Hypothalamus (tissue), 51 donors: ENCODE measurements at regions not wholly inside any gene's neighbourhood (a gene's known extent, or its start where the extent isn't known, plus 50 kb on each side); places are given as distances from the start of the nearest gene placed in this dataset.
"Not testable (repeated sequence)": the region's sequence is repeated elsewhere in the genome, so short reads cannot be mapped to it uniquely, and the experiment has no call there.

Source experiments
- DNase-seq, 51 donors: peaks; one replicate each; lab custom pipeline; 2025; lab: John Stamatoyannopoulos, UW

DNA sequence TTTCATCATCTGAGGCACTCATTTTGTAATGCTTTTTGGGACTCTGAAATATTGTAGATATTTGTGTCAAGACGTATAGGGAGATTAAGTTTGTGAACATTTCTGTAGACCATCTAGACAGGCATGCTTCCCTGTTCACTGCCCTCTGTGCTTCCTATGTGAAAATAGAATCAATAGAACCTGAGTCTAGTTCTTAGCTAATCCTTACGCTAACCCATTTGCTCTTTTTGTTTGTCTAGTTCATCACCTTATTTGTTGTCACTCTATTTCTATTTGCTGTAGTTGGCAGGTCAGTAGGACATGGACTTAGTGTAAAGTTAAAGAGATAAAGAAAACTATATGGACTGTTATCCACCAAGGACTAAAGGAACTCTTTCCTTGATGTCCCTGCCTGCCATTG lies 1755.2 kb downstream of the C4orf33 start:
- DNase-seq = no peak

DNA sequence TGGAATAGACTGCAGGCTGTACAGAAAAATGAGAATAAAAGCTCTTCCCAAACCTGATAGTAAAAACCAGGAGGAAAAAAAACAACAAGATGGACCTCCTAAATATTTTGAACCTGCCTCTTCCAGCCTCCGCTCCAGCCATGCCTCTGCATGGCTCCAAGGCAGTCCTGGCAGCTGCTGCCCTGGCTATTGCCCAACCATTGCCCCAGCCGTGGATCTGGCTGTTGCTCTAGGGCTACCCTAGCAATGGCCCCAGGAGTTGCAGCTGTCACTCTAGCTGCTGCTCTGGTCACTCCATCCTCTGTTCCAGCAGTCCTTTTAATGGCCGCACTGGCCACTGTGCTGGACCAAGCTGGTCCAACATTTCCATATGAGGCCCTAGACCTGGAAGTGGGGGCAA lies 1756.0 kb downstream of the C4orf33 start:
- DNase-seq = no peak

DNA sequence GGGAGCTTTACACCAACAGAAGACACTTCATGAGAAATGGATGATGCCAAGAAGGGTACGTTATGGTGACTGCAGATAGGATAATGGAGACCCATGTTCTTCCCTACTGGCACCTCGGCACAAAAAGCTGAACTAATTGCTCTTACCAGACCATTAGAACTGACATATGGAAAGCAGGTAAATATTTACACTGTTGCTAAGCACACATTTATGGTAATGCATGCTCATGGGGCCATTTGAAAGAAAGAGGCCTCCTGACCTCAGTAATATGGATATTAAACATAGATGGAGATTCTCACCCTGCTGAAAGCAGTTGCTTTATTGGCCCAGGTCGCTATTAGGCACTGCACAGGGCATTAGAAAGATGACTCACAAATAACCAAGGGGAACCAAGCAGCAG lies 1759.6 kb downstream of the C4orf33 start:
- DNase-seq = no peak

DNA sequence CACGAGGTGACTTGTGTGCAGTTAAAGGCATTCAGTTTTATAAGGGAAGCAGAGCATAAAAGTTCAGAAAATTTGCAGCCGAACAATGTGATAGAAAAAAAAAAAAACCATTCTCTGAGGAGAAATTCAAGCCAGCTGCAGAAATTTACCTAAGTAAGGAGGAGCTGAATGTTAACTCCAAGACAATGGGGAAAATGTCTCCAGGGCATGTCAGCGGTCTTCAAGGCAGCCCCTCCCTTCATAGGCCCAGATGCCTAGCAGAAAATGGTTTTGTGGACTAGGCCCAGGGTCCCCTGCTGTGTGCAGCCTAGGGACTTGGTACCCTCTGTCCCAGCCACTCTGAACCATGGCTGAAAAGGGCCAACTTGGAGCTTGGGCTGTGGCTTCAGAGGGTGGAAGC lies 1764.0 kb downstream of the C4orf33 start:
- no peak for DNase-seq

DNA sequence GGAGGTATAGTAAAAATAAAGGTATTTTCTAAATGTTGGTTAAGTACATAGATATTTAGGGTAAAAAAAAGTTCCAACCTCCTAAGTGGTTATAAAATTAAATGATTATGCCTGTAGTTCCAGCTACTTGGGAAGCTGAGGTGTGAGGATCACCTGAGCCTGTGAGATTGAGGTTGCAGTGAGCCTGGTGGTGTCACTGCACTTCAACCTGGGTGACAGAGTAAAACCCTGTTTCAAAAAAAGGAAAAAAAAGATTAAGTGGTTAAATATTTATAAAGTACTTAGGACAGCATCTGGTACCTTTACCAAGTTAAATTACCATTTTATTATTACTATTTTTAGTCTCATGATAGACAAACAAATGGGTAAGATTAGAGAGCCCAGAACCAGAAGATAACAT lies 1801.0 kb downstream of the C4orf33 start:
- no peak for DNase-seq

DNA sequence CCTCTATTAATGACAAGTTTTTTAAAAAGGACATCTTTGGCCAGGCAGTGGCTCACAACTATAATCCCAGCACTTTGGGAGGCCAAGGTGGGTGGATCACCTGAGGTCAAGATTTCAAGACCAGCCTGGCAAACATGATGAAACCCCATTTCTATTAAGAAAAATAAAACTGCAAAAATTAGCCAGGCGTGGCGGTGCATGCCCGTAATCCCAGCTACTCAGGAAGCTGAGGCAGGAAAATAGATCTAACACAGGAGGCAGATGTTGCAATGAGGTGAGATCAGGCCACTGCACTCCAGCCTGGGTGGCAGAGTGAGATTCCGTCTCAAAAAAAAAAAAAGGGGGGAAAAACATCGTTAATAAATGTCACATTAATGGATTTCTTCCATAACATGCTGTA lies 1805.4 kb downstream of the C4orf33 start:
- no peak for DNase-seq

DNA sequence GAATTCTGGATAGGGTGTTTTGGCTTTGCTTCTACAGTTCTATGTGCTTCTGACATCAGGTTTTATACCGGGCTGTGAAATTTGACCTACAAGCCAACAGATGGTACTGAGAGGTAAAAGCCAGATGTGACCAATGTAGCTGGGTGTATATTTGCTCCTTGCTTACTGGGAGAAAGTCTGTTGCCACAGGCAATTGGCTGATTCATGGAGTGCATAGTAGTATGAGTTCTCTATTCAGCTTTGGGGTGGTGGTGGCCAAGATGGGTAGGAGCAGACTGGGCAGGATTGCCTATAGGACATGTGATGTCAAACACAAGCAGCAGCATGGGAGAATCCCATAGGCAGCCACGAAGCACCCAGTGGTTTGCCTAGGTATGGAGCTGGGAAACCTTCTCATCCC lies 1827.0 kb downstream of the C4orf33 start:
- DNase-seq = no peak

DNA sequence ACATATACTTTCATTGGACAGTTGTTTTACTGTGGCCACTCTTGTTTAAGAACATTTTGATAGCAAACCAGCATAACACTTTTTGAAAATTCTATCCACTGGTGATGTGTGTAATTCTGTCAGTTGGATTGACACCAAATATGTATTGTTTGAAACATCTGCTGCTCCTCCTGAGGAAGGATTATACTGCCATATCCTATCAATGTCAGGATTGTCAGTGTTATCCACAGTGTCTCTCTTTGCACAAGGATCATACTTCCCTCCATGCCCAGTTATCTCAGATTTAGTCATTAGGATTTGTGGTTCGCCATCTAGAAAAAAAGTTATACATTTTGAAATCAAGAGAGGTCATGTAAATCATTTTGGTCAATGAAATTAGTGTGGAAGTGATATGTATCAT lies 1859.6 kb downstream of the C4orf33 start:
- DNase-seq = no peak

DNA sequence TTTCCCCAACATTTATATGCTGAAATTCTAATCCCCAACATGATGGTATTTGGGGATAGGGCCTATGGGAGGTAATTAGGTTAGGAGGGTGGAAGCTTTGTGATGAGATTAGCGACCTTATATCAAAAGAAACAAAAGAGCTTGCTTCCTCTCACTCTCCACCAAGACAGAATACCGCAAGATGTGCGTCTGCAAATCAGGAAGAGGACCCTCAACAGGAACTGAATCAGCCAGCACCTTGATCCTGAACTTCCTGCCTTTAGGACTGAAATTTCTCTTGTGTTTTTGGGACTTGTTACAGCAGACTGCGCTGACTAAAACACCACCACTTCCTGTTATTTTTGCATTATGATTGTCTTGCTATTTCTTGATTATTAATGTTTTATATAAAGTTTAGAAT lies 1889.4 kb downstream of the C4orf33 start:
- no peak for DNase-seq

DNA sequence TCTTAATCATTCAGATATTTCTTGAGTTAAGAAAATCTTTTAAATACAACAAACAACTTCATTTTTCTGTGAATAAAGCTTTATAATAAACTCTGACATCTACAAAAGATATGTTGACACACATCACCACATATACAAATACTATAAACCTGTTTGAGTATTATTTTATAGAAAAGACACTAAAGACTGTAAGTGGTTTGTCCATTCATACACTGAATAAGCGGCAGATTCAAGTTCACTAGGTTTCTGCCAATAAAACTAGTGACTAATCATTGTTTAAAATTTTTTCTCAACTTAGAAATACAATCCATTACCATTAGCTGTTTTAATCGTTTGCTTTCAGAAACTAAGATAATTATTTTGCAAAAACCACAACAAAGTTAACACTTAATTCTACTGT lies 1900.0 kb downstream of the C4orf33 start:
- DNase-seq = no peak

DNA sequence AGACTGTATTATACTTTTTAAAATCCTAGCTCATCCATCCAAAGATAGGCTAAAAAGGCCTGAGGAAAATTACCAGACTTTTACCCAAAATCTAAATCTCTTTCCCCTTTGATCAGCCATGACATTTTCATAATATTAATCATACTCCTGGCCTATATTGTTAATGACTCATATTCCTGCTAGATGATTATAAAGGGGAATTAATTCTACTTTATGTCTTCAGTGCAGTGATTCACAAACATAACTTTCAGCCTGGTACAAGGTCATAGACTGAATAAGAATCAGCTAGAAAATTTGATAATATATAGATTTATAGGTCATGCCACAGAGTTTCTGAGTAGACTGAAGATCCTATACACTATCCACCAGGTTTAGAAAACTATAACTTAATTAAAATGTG lies 1905.4 kb downstream of the C4orf33 start:
- no peak for DNase-seq

DNA sequence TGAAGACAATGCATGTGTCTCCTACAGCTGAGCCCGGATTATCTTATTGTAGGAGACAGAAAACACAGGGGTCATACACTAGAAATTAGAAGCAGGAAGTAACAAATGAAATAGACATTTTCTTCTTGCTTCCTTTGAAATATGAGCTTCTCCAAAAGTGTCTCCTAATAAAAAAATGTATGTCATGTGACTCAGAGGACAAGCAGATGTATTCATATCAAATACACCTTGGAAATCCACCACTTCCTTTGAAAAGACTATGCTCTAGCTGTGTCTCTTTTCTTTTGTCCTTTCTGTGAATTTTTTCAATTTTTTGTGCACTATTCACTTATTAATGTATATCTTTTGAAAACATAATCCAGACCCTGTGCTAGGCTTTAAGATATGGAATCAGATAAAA lies 1906.2 kb downstream of the C4orf33 start:
- DNase-seq = no peak

DNA sequence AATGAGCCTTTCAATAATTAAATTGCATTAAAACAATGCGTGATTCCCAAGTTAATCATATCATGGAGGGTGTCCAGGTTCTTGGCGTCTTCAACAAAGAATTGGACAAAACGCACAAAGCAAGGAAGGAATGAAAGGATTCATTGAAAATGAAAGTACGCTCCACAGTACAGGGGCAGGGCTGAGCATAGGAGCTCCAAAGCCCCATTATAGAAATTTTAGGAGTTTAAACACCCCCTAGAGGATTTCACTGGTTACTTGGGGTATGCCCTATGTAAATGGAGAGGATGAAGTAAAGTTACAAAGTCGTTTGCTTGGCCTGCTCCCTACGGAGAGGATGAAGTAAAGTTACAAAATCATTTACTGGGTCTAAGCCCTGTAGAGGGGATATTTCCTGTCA lies 1910.4 kb downstream of the C4orf33 start:
- DNase-seq = no peak

DNA sequence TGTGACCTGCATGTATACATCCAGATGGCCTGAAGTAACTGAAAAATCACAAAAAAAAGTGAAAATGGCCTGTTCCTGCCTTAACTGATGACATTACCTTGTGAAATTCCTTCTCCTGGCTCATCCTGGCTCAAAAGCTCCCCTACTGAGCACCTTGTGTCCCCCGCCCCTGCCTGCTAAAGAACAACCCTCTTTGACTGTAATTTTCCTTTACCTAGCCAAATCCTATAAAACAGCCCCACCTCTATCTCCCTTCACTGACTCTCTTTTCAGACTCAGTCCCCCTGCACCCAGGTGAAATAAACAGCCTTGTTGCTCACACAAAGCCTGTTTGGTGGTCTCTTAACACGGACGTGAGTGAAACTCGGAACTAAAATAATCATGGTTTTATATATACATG lies 1916.0 kb downstream of the C4orf33 start:
- DNase-seq = not testable (repeated sequence)

DNA sequence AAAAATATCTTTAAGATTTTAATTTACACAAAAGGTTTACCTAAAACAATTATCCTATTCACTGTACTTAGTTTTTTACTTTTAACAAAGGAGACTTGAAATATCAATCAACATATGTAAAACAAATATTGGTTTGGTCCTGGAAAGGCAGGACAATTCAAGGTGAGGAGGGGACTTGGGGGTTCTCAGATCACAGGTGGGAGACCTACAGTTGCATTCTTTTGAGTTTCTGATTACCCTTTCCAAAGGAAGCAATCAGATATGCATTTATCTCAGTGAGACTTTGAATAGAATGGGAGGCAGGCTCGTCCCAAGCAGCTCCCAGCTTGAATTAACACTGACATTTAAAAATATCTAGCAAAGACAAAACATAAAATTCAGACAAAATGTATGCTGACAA lies 1917.3 kb downstream of the C4orf33 start:
- DNase-seq = no peak

DNA sequence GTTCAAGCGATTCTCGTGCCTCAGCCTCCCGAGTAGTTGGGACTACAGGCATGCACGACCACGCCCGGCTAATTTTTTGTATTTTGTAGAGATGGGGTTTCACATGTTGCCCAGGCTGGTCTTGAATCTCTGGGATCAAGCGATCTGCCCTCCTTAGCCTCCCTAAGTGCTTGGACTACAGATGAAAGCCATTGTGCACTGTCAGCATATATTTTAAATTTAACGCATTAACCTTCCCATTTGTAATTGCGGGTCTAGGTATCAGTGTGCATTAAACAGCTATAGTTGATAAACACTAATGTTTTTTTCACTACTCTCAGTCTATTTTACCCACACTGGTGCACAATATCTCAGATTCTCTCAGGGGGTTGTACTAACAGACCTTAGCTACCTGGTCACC lies 1930.8 kb downstream of the C4orf33 start:
- no peak for DNase-seq

DNA sequence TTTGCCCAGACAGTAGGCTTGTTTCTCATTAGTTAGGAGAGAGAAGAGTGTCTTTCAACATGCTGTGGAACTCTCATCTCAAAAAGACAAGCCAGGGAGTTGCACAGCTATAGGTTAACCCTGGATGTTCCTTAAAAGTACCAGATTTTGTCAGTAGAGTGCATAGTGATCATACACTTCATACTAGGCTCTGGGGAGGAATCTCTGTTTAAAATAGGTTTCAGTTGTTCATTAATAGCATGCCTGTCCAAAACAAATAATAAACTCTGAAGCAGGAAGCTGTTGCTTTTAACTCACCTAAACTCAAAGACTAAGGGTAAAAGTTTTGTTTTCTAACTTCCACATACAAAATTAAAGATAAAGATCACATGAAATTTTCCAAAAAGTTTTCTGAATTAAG lies 1948.4 kb downstream of the C4orf33 start:
- no peak for DNase-seq

DNA sequence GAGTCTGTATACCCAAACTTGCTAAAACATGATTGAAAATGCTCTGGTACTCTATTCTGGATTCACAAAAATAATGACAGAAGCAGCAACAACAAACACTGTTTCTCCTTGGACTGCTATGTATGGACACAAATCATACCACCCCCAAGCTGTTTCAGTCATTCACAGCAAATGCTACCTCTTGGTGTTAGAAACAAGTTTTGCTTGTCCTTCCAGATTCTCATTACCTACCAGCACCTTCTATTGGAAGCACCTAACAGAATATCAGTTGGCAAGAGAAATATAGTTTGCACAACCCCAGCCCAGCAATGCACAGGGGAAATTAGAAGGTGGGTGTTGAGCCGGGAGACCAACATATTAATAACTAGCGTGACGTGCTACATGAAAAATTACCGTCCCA lies 1950.9 kb downstream of the C4orf33 start:
- DNase-seq = no peak

DNA sequence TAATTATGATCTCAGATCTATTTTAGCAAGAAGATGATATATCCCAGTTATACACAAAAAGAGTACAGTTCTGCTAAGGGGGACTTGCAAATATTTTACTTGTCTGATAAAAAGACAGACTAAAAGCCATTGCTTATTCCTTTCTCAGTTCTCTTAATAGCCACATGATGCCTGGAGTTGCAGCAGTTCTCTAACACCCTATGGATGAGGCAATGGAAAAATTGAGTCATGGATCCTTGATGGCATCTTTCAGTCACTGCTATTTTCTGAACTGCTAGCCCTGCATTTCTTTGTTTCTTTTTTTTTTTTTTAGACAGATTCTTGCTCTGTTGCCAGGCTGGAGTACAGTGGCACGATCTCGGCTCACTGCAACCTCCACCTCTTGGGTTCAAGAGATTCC lies 1956.7 kb downstream of the C4orf33 start:
- DNase-seq = no peak

DNA sequence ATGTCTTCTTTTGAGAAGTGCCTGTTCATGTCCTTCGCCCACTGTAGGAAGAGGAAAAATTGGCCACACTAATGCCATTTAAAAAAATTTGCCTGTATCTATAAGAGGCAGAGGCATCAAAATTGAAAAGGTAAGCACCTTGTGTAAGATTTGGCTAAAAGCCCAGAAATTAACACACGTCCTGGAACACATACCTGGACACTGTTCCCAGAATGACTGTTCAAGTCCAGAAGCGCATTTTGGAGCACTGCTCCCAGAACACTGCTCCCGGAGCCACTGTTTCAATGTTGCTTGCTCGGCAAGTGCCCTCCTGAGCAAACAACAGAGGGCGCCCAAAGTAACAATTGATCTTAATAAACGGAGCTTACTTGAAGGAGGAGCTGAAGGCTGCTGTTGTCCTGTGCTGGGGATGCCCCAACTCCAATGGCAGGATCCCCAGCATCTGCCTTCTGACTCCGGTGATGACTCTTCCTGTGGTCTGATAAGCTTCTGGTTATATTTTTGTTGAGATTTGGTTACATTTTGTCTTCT lies 1958.6 kb downstream of the C4orf33 start:
- no peak for DNase-seq

DNA sequence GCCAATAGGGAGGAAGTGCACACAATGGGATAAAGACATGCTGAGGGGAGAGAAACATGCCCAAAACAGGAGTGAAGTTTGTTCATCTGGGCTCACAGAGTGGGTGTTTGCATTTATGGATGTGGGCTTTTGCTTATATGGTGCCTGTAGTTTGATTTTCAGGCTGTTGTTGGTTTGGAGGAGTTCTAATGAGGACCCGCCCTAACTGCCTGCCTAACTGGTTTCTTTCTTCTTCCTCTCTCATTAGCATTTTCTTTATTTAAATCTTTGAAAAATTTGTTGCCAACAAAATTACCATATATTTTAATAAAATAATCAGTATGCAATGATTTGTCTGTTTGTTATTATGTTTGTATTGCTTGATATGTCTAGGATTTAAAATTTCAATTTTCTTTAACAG lies 1965.8 kb downstream of the C4orf33 start:
- no peak for DNase-seq

DNA sequence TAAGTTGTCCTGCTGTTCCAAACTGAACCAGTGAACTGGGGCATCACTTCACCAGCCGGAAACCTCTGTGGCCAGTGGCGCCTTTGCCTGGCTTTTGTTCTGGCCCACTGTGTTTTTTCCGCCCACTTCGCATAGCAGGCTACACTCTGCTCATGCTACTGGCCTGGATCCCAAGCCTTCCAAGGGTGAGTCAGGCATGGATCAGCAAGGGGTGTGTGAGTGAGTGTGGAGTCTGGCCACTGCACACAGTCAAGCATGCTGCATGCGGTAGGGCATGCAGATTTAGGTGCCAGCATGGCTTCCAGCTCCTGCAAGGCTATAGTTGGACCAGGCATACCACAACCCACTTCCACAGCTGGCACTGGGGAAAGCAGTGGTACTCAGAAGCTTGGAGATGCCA lies 1967.9 kb downstream of the C4orf33 start:
- DNase-seq = no peak

DNA sequence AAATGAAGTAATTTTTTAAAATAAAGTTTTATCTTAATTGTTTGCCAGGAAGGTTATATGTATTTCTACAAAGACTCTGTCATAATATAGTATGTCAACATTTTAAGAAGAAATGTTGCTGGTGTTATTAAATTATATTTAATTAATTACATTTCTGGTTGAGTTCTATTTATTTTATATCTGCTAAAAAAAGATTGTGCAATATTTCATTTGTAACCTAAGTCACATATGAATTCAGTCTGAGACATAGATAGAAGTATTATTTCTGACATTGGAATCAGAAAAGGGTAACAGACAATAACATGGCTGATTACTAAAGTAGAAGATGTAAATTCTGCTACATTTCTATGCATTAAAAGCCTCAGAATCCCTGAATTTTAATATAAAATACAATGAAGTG lies 1985.1 kb downstream of the C4orf33 start:
- DNase-seq = no peak

DNA sequence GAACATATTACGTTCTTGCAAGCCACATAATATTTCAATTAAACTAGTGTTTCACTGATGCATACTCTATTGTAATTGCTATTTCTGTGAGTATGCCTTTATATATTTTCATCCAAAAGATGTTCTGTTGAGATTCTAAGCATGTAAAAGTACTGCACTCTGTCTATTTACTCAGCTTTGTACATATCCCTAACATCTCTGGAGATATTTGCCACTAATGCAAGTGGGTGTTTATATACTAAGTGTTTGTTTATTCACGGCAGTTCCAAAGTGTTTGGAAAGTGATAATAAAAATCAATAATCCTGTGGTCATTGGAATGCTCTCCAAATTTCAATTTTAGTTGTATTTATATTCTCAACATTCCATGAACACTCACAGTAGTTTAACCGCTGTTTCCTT lies 1989.0 kb downstream of the C4orf33 start:
- DNase-seq = no peak
